ENCODE measurements at regions not wholly inside any gene's neighbourhood (a gene's known extent, or its start where the extent isn't known, plus 50 kb on each side); places are given as distances from the start of the nearest gene placed in this dataset.

GRCh38 chr14:94953541-94954260 is 183.8 kb upstream of the GSC start:
- no peak for ATAC-seq
- TF ChIP-seq, protein P1, sequence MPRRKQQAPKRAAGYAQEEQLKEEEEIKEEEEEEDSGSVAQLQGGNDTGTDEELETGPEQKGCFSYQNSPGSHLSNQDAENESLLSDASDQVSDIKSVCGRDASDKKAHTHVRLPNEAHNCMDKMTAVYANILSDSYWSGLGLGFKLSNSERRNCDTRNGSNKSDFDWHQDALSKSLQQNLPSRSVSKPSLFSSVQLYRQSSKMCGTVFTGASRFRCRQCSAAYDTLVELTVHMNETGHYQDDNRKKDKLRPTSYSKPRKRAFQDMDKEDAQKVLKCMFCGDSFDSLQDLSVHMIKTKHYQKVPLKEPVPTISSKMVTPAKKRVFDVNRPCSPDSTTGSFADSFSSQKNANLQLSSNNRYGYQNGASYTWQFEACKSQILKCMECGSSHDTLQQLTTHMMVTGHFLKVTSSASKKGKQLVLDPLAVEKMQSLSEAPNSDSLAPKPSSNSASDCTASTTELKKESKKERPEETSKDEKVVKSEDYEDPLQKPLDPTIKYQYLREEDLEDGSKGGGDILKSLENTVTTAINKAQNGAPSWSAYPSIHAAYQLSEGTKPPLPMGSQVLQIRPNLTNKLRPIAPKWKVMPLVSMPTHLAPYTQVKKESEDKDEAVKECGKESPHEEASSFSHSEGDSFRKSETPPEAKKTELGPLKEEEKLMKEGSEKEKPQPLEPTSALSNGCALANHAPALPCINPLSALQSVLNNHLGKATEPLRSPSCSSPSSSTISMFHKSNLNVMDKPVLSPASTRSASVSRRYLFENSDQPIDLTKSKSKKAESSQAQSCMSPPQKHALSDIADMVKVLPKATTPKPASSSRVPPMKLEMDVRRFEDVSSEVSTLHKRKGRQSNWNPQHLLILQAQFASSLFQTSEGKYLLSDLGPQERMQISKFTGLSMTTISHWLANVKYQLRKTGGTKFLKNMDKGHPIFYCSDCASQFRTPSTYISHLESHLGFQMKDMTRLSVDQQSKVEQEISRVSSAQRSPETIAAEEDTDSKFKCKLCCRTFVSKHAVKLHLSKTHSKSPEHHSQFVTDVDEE (CRISPR knock-in tag; IDR thresholded peaks at IDR 0.05), result no peak
- TF ChIP-seq ARNTL (CRISPR knock-in tag; IDR thresholded peaks at IDR 0.05; ENCODE audit: borderline replicate concordance, low read depth) (no peak), ZNF8 (CRISPR knock-in tag; IDR thresholded peaks at IDR 0.05) (no peak)

- TF ChIP-seq POU6F1 (CRISPR knock-in tag; IDR thresholded peaks at IDR 0.05; ENCODE audit: borderline replicate concordance, low read depth) (no peak), ZFP30 (CRISPR knock-in tag; IDR thresholded peaks at IDR 0.05) (no peak), ISL1 (CRISPR knock-in tag; IDR thresholded peaks at IDR 0.05) (no peak), TCF4 (CRISPR knock-in tag; IDR thresholded peaks at IDR 0.05; ENCODE audit: borderline replicate concordance) (no peak), ZFP3 (CRISPR knock-in tag; IDR thresholded peaks at IDR 0.05) (no peak), ZNF70 (CRISPR knock-in tag; IDR thresholded peaks at IDR 0.05) (no peak), ZNF565 (CRISPR knock-in tag; conservative IDR thresholded peaks at IDR 0.05; ENCODE audit: low read depth) (no peak), BACH2 (CRISPR knock-in tag; IDR thresholded peaks at IDR 0.05; ENCODE audit: borderline replicate concordance) (no peak), TOX (CRISPR knock-in tag; IDR thresholded peaks at IDR 0.05; ENCODE audit: borderline replicate concordance) (no peak)
- TF ChIP-seq, protein P1 (CRISPR knock-in tag; IDR thresholded peaks at IDR 0.05), result no peak
- ATAC-seq, result no peak
Observed at GRCh38 chr14:94952097-94952496, 182.2 kb upstream of the GSC start.

DNA sequence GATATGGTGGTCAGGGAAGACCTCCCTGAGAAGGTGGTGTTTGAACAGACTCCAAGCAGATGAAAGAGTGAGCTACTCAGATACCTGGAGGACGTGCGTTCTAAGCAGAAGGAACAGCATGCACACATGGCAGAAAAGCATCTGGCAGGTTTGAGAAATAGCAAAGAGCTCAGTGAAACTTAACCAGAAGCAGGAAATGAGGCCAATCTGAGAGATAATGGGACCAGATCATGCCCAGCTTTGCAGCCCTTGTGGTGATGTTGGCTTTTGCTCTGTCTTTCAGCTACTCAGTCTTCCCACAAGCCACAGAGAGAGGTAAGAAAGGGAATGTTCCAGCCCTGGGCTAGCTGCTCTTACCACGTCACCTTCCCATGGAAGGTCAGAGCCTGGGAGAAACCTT is 176.3 kb upstream of the GSC start:
- TF ChIP-seq ESRRG (CRISPR knock-in tag; IDR thresholded peaks at IDR 0.05) (no peak), ISL1 (CRISPR knock-in tag; IDR thresholded peaks at IDR 0.05) (no peak), ARNTL (CRISPR knock-in tag; IDR thresholded peaks at IDR 0.05; ENCODE audit: borderline replicate concordance, low read depth) (no peak), ZNF70 (CRISPR knock-in tag; IDR thresholded peaks at IDR 0.05) (no peak), PPARA (CRISPR knock-in tag; IDR thresholded peaks at IDR 0.05; ENCODE audit: borderline replicate concordance) (no peak), ZNF8 (CRISPR knock-in tag; IDR thresholded peaks at IDR 0.05) (no peak), CSRNP3 (CRISPR knock-in tag; IDR thresholded peaks at IDR 0.05) (no peak), CSDC2 (CRISPR knock-in tag; IDR thresholded peaks at IDR 0.05) (no peak), CREB5 (CRISPR knock-in tag; IDR thresholded peaks at IDR 0.05; ENCODE audit: low read depth) (no peak), BACH2 (CRISPR knock-in tag; IDR thresholded peaks at IDR 0.05; ENCODE audit: borderline replicate concordance) (no peak)
- TF ChIP-seq, protein P1 (CRISPR knock-in tag; IDR thresholded peaks at IDR 0.05), result no peak
- ATAC-seq, result no peak
